K562 (cell line): ENCODE measurements at regions not wholly inside any gene's neighbourhood (a gene's known extent, or its start where the extent isn't known, plus 50 kb on each side); places are given as distances from the start of the nearest gene placed in this dataset.

Experiments used
- ATAC-seq: fragments of 200-7000 bp; cut with Tn5 transposase; 3 replicates; pipeline ENCODE4 v1.9.1; 2020; ENCODE audit warnings: moderate library complexity
- BruUV-seq: library from RNA; stranded (reverse); fragments of 400-500 nt; replicated peaks from 2 replicates; lab custom pipeline; 2021; lab: Mats Ljungman, UMichigan
- CTCF ChIA-PET: fragments of 300-600 bp; formaldehyde crosslinking; extraction: SDS; loops from one replicate; lab custom pipeline; 2021; ENCODE audit warnings: low intra/inter-chr PET ratio; lab: Yijun Ruan, JAX
- POLR2A ChIA-PET: fragments of 300-600, 350-650 bp; sonication (Branson Sonifier 250); formaldehyde crosslinking; extraction: SDS; loops from one replicate; lab custom pipeline; 2021; ENCODE audit warnings: antibody characterized with exemption, inconsistent platforms; lab: Yijun Ruan, JAX
- DNase-seq, 4 experiments: peaks; one replicate each; pipeline versions ENCODE4 v3.0.0 to v3.0.0-alpha.2; 2011 to 2018; ENCODE audit warnings: low spot score in 3 of 4, mixed read lengths in 3 of 4; ENCODE audit errors: extremely low read depth in 1 of 4
- FAIRE-seq: peaks from 2 replicates; lab custom pipeline; 2011; peaks lifted over from hg19 to GRCh38; lab: Jason Lieb, UNC
- H2AFZ ChIP-seq: 2 replicates; pipeline ENCODE4 v1.6.0; 2011; ENCODE audit warnings: low read depth, low read length, control low read depth, inconsistent platforms
- H3K27ac ChIP-seq: fragments of 200-600 bp; 3 replicates; pipeline ENCODE4 v1.8.0; 2011; ENCODE audit warnings: low read depth, mild to moderate bottlenecking, control low read depth, inconsistent platforms, low read length, moderate library complexity, mixed read lengths; ENCODE audit errors: extremely low read depth
- H3K27me3 ChIP-seq, 2 experiments: fragments of 300-600 bp in 1 of 2; 2 replicates in 1 of 2; 3 replicates in 1 of 2; pipeline versions ENCODE4 v1.6.0 to v1.8.0; 2011; ENCODE audit warnings: inconsistent platforms in 2 of 2, low read length in 2 of 2, mild to moderate bottlenecking in 1 of 2, mixed read lengths in 1 of 2, moderate library complexity in 1 of 2; ENCODE audit not compliant: control insufficient read depth in 2 of 2, insufficient read depth in 2 of 2
- H3K36me3 ChIP-seq: fragments of 300-600 bp; 3 replicates; pipeline ENCODE4 v1.8.0; 2011; ENCODE audit warnings: mild to moderate bottlenecking, low read length, inconsistent platforms; ENCODE audit not compliant: control insufficient read depth, insufficient read depth
- H3K4me1 ChIP-seq, 2 experiments: fragments of 200-600 bp in 1 of 2; replicated peaks in 1 of 2; 2 replicates in 1 of 2; 3 replicates in 1 of 2; pipeline versions ENCODE4 v1.5.1 to v1.8.0; 2011; ENCODE audit warnings: inconsistent platforms in 2 of 2, low read length in 2 of 2, mild to moderate bottlenecking in 1 of 2, mixed read lengths in 1 of 2, moderate library complexity in 1 of 2; ENCODE audit not compliant: control insufficient read depth in 2 of 2, insufficient read depth in 2 of 2
- H3K4me2 ChIP-seq: 2 replicates; pipeline ENCODE4 v1.6.1; 2011; ENCODE audit warnings: low read length, control low read depth, inconsistent platforms, mixed read lengths; ENCODE audit not compliant: insufficient read depth
- H3K4me3 ChIP-seq: fragments of 200-600 bp; sonication (generic), shearing (Covaris generic); 2 replicates; pipeline ENCODE4 v1.5.1; 2016; ENCODE audit warnings: control low read depth, inconsistent platforms
- H3K79me2 ChIP-seq: fragments of 200-600 bp; 3 replicates; pipeline ENCODE4 v1.8.0; 2011; ENCODE audit warnings: low read length, inconsistent platforms; ENCODE audit not compliant: control insufficient read depth, insufficient read depth
- H3K9ac ChIP-seq, 2 experiments: 2 replicates each; pipeline versions ENCODE4 v1.6.0 to v1.6.1; 2011; ENCODE audit warnings: low read depth in 2 of 2, low read length in 2 of 2, control low read depth in 1 of 2, inconsistent platforms in 1 of 2, mild to moderate bottlenecking in 1 of 2, mixed read lengths in 1 of 2; ENCODE audit not compliant: insufficient read depth in 1 of 2
- H3K9me1 ChIP-seq: one replicate; pipeline ENCODE4 v1.6.0; 2011; ENCODE audit warnings: inconsistent platforms, mild to moderate bottlenecking, low read length, moderate library complexity; ENCODE audit not compliant: control insufficient read depth, insufficient read depth
- H3K9me3 ChIP-seq: replicated peaks from 2 replicates; pipeline ENCODE4 v1.5.1; 2011; ENCODE audit warnings: low read depth, low read length, inconsistent platforms; ENCODE audit not compliant: control insufficient read depth, insufficient read depth
- H4K20me1 ChIP-seq: replicated peaks from 2 replicates; pipeline ENCODE4 v1.6.1; 2011; ENCODE audit warnings: low read length, inconsistent platforms, mixed read lengths; ENCODE audit not compliant: control insufficient read depth, insufficient read depth
- CHCHD3 ChIP-seq: fragments of 250-450 bp; sonication (Bioruptor Pico); IDR thresholded peaks from 2 replicates; pipeline ENCODE4 v2.1.2; 2022; ENCODE audit warnings: mild to moderate bottlenecking
- CTBP1 ChIP-seq: fragments of 450-650 bp; IDR thresholded peaks from 2 replicates; pipeline ENCODE4 v1.6.1; 2016; ENCODE audit warnings: borderline replicate concordance
- HMG20B ChIP-seq: fragments of 250-450 bp; sonication (Bioruptor Pico); IDR thresholded peaks from 2 replicates; pipeline ENCODE4 v1.5.0; 2021; ENCODE audit warnings: mild to moderate bottlenecking
- MBD2 ChIP-seq: sonication (generic); IDR thresholded peaks from 2 replicates; pipeline ENCODE4 v1.6.1; 2016; ENCODE audit warnings: low read depth, borderline replicate concordance
- MYNN ChIP-seq, 2 experiments: sonication (generic); formaldehyde crosslinking in 1 of 2; IDR thresholded peaks; 2 replicates each; pipeline versions ENCODE4 v1.5.0 to v1.6.1; 2016 to 2020; ENCODE audit warnings: antibody characterized with exemption in 1 of 2, missing genetic modification reagents in 1 of 2
- NCOA6 ChIP-seq: fragments of 450-650 bp; IDR thresholded peaks from 2 replicates; pipeline ENCODE4 v1.6.1; 2017; ENCODE audit warnings: mild to moderate bottlenecking
- POLR2B ChIP-seq: fragments of 450-650 bp; IDR thresholded peaks from 2 replicates; pipeline ENCODE4 v1.6.1; 2018; ENCODE audit warnings: low read depth; ENCODE audit not compliant: partially characterized antibody
- WGBS: fragments of 100-300 bp; shearing (Covaris generic); methylation state at CpG from one replicate; pipeline ENCODE4 v1.1.6; 2016; ENCODE audit warnings: low coverage, mixed read lengths; ENCODE audit not compliant: insufficient coverage; ENCODE audit errors: missing lambda C conversion rate; 5-methylcytosine and 5-hydroxymethylcytosine counted together
- in situ Hi-C: fragments of 300-500 bp; cut with MboI; formaldehyde crosslinking; loops from 4 replicates; pipeline ENCODE4 v1.15.0; 2018; ENCODE audit warnings: inconsistent platforms, mixed read lengths
- intact Hi-C: fragments of 100-400 bp; cut with micrococcal nuclease; formaldehyde crosslinking; loops from 2 replicates; pipeline ENCODE4 v1.14.2; 2022
- TF ChIP-seq, protein P1 (sequence below): sonication (generic); formaldehyde crosslinking; IDR thresholded peaks from 2 replicates; pipeline ENCODE4 v1.8.0; 2022; ENCODE audit warnings: missing genetic modification reagents, mild to moderate bottlenecking, borderline replicate concordance
- TF ChIP-seq, protein P2 (sequence below): fragments of 450-650 bp; IDR thresholded peaks from 2 replicates; pipeline ENCODE4 v1.6.1; 2018; ENCODE audit warnings: mild to moderate bottlenecking, low read depth; ENCODE audit not compliant: partially characterized antibody
- TF ChIP-seq, protein P3 (sequence below): fragments of 450-650 bp; IDR thresholded peaks from 2 replicates; pipeline ENCODE4 v1.6.1; 2016; ENCODE audit warnings: mild to moderate bottlenecking, moderate library complexity

DNA sequence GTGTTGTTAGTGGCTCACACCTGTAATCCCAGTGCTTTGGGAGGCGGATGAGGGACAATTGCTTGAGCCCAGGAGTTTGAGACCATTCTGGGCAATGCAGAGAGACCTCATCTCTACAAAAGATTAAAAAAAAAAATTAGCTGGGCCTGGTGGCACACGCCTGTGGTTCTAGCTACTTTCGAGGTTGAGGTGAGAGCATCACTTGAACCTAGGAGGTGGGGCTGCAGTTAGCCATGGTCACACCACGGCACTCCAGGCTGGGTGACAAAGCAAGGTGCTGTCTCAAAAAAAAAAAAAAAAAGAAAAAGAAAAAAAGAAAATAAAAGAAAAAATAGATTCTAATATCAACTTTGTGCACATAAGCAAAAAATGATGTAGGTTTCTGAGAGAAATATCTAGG is 1492.5 kb upstream of the TMEFF2 start:
- in situ Hi-C loops (no loop called here), intact Hi-C loops (no loop called here)
- Histone ChIP-seq H3K27ac (no peak overlapping the region), H3K9ac (no peak overlapping the region), H3K9me1 (no peaks in the 10 kb centered on the region), H3K79me2 (no peaks in the 10 kb centered on the region), H3K27me3 (no peaks in the 10 kb centered on the region), H3K36me3 (no peaks in the 10 kb centered on the region), H3K9me3 (no peaks in the 10 kb centered on the region), H3K4me3 (no peak overlapping the region), H3K4me1 (no peaks in the 10 kb centered on the region), H3K4me2 (no peak overlapping the region), H4K20me1 (no peaks in the 10 kb centered on the region), H2AFZ (no peak overlapping the region)
- DNase-seq (no peak), ATAC-seq (no peak), FAIRE-seq (no peak)
- 3% methylated on average over 4 of the region's 4 CpGs for WGBS
- BruUV-seq: no TSS peak
- ChIA-PET POLR2A (no interaction called here), CTCF (no interaction called here)
- no peak for TF ChIP-seq HMG20B (CRISPR knock-in tag)
- no peak for TF ChIP-seq CTBP1
- TF ChIP-seq CHCHD3 (CRISPR knock-in tag): no peak
- no peak for TF ChIP-seq NCOA6
- TF ChIP-seq, protein P1, sequence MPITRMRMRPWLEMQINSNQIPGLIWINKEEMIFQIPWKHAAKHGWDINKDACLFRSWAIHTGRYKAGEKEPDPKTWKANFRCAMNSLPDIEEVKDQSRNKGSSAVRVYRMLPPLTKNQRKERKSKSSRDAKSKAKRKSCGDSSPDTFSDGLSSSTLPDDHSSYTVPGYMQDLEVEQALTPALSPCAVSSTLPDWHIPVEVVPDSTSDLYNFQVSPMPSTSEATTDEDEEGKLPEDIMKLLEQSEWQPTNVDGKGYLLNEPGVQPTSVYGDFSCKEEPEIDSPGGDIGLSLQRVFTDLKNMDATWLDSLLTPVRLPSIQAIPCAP (CRISPR knock-in tag): no peak
- no peak for TF ChIP-seq MBD2
- no peak for TF ChIP-seq MYNN (IDR thresholded peaks at IDR 0.05)
- no peak for TF ChIP-seq MYNN (CRISPR knock-in tag; IDR thresholded peaks at IDR 0.05)
- TF ChIP-seq POLR2B: no peak
- TF ChIP-seq, protein P2, sequence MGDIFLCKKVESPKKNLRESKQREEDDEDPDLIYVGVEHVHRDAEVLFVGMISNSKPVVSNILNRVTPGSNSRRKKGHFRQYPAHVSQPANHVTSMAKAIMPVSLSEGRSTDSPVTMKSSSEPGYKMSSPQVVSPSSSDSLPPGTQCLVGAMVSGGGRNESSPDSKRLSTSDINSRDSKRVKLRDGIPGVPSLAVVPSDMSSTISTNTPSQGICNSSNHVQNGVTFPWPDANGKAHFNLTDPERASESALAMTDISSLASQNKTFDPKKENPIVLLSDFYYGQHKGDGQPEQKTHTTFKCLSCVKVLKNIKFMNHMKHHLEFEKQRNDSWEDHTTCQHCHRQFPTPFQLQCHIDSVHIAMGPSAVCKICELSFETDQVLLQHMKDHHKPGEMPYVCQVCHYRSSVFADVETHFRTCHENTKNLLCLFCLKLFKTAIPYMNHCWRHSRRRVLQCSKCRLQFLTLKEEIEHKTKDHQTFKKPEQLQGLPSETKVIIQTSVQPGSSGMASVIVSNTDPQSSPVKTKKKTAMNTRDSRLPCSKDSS: no peak
- TF ChIP-seq, protein P3, sequence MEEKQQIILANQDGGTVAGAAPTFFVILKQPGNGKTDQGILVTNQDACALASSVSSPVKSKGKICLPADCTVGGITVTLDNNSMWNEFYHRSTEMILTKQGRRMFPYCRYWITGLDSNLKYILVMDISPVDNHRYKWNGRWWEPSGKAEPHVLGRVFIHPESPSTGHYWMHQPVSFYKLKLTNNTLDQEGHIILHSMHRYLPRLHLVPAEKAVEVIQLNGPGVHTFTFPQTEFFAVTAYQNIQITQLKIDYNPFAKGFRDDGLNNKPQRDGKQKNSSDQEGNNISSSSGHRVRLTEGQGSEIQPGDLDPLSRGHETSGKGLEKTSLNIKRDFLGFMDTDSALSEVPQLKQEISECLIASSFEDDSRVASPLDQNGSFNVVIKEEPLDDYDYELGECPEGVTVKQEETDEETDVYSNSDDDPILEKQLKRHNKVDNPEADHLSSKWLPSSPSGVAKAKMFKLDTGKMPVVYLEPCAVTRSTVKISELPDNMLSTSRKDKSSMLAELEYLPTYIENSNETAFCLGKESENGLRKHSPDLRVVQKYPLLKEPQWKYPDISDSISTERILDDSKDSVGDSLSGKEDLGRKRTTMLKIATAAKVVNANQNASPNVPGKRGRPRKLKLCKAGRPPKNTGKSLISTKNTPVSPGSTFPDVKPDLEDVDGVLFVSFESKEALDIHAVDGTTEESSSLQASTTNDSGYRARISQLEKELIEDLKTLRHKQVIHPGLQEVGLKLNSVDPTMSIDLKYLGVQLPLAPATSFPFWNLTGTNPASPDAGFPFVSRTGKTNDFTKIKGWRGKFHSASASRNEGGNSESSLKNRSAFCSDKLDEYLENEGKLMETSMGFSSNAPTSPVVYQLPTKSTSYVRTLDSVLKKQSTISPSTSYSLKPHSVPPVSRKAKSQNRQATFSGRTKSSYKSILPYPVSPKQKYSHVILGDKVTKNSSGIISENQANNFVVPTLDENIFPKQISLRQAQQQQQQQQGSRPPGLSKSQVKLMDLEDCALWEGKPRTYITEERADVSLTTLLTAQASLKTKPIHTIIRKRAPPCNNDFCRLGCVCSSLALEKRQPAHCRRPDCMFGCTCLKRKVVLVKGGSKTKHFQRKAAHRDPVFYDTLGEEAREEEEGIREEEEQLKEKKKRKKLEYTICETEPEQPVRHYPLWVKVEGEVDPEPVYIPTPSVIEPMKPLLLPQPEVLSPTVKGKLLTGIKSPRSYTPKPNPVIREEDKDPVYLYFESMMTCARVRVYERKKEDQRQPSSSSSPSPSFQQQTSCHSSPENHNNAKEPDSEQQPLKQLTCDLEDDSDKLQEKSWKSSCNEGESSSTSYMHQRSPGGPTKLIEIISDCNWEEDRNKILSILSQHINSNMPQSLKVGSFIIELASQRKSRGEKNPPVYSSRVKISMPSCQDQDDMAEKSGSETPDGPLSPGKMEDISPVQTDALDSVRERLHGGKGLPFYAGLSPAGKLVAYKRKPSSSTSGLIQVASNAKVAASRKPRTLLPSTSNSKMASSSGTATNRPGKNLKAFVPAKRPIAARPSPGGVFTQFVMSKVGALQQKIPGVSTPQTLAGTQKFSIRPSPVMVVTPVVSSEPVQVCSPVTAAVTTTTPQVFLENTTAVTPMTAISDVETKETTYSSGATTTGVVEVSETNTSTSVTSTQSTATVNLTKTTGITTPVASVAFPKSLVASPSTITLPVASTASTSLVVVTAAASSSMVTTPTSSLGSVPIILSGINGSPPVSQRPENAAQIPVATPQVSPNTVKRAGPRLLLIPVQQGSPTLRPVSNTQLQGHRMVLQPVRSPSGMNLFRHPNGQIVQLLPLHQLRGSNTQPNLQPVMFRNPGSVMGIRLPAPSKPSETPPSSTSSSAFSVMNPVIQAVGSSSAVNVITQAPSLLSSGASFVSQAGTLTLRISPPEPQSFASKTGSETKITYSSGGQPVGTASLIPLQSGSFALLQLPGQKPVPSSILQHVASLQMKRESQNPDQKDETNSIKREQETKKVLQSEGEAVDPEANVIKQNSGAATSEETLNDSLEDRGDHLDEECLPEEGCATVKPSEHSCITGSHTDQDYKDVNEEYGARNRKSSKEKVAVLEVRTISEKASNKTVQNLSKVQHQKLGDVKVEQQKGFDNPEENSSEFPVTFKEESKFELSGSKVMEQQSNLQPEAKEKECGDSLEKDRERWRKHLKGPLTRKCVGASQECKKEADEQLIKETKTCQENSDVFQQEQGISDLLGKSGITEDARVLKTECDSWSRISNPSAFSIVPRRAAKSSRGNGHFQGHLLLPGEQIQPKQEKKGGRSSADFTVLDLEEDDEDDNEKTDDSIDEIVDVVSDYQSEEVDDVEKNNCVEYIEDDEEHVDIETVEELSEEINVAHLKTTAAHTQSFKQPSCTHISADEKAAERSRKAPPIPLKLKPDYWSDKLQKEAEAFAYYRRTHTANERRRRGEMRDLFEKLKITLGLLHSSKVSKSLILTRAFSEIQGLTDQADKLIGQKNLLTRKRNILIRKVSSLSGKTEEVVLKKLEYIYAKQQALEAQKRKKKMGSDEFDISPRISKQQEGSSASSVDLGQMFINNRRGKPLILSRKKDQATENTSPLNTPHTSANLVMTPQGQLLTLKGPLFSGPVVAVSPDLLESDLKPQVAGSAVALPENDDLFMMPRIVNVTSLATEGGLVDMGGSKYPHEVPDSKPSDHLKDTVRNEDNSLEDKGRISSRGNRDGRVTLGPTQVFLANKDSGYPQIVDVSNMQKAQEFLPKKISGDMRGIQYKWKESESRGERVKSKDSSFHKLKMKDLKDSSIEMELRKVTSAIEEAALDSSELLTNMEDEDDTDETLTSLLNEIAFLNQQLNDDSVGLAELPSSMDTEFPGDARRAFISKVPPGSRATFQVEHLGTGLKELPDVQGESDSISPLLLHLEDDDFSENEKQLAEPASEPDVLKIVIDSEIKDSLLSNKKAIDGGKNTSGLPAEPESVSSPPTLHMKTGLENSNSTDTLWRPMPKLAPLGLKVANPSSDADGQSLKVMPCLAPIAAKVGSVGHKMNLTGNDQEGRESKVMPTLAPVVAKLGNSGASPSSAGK: no peak
